GM12874 (cell line): ENCODE measurements at regions not wholly inside any gene's neighbourhood (a gene's known extent, or its start where the extent isn't known, plus 50 kb on each side); places are given as distances from the start of the nearest gene placed in this dataset.

Experiments used
- TF ChIP-seq, protein P1 (sequence below): IDR thresholded peaks from 2 replicates; pipeline ENCODE4 v1.5.1; 2011; ENCODE audit warnings: low read depth, mild to moderate bottlenecking, control low read depth, low read length, moderate library complexity; ENCODE audit not compliant: insufficient read depth

DNA sequence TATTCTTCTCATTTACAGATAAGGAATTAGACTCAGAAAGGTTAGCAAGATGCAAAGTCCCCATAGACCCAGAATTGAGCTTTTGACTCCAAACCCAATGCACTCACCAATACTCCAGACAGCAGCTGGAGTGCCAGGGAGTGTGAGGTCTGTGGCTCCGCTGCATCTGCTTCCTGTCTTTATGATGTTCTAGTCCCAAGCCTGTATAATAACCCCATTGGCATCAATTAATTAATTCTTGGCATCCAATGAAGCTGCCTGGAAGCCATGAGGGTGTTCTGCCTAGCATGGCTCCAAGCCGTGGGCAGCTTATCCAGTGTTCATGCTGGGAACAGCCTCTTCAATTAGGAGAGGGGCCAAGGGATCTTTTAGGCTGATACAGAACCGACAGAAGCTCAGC, 188.7 kb downstream of the GIPC2 start:
- TF ChIP-seq, protein P1, sequence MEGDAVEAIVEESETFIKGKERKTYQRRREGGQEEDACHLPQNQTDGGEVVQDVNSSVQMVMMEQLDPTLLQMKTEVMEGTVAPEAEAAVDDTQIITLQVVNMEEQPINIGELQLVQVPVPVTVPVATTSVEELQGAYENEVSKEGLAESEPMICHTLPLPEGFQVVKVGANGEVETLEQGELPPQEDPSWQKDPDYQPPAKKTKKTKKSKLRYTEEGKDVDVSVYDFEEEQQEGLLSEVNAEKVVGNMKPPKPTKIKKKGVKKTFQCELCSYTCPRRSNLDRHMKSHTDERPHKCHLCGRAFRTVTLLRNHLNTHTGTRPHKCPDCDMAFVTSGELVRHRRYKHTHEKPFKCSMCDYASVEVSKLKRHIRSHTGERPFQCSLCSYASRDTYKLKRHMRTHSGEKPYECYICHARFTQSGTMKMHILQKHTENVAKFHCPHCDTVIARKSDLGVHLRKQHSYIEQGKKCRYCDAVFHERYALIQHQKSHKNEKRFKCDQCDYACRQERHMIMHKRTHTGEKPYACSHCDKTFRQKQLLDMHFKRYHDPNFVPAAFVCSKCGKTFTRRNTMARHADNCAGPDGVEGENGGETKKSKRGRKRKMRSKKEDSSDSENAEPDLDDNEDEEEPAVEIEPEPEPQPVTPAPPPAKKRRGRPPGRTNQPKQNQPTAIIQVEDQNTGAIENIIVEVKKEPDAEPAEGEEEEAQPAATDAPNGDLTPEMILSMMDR = no peak

DNA sequence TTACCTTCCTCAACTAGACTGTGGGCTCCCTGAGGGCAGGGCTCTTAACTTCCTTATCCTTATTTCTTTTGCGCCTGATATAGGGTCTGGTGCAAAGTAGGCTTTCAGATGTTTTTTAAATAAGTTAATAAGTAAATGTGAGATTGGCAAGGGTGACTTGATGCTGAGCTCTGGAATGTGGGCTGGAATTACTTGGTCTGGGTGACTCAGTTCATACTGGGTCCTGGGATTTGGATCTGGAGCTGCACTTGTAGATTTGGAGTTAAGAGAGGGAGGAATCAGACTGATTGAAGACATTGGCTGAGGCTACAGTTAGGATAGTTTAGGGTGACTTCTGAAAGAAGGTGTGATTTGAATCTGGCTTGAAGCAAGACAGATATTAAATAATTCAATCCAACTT, 190.9 kb downstream of the GIPC2 start:
- TF ChIP-seq, protein P1 = no peak

DNA sequence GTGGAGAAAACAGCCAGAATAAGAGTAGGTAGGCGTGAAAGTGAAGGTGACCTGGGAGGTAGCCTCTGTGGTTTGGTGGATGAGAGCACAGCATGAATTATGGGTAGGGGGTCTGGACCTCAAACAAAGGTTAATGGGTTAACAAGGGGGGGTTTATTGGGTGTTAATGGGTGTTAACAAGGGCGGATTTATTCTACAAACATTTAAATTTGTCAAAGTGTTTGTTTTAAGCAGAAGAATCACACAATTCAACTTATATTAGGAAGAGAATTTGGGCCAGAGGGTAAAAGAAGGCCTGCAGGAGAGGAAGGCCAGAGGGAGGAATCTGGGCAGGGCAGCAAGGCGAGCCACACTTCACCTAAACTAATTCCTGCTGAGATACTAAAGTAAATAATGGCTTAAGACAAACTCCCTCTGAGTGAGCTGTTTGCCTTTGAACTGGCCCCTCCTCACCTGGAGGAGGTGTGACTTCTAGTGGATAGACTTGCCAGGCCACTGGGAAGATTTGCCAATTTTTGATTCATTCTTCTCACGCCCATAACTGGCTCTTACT, 191.7 kb downstream of the GIPC2 start:
- TF ChIP-seq, protein P1 = no peak

DNA sequence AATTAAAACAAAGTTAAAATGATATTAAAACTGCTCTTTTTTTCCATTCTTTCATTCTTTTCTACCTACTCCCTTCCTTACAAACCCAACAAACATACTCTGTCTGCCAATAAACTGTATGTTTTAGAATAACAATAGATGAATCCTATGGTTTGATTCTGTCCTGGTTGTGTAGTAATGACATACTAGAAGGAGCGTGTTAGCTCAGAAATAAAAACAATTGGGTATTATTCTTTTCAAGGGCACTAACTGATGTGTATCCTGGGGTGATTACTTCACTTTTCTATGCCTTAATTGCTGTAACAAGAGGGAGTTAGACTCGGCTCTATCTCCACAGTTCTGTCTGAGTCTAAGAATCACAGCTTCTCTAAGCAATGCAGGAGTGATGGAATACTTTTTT, 194.4 kb downstream of the GIPC2 start:
- TF ChIP-seq, protein P1 = no peak

DNA sequence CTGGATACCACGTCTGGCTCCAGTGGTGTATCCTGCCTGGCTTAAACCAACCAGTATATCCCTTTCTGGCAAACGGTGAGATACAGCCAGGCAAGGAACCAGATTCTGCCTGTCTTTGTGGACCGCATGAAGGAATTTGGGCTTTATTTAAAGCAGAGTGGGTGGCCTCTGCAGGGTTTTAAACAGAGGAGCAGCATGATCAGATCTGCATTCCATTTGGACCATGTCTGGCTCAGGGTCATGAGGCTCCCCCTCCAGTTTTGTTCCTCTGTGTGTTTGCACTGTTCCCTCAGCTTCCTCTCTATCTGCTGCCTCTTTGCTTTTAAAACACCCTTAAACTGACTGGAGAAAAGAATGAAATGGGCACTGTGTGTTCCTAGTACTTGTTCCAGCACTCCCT, 195.0 kb downstream of the GIPC2 start:
- TF ChIP-seq, protein P1 = no peak

DNA sequence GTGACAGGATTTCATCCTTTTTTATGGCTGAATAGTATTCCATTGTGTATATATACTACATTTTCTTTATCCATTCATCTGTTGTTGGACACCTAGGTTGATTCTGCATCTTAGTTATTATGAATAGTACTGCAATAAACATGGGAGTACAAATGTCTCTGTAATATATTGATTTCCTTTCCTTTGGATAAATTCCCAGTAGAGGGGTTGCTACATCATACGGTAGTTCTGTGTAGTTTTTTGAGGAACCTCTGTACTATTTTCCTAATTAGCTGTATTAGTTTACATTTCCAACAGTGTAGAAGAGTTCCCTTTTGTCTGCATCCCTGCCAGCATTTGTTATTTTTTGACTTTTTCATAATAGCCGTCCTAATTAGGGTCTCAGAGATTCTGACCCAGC, 201.3 kb downstream of the GIPC2 start:
- TF ChIP-seq, protein P1 = no peak

DNA sequence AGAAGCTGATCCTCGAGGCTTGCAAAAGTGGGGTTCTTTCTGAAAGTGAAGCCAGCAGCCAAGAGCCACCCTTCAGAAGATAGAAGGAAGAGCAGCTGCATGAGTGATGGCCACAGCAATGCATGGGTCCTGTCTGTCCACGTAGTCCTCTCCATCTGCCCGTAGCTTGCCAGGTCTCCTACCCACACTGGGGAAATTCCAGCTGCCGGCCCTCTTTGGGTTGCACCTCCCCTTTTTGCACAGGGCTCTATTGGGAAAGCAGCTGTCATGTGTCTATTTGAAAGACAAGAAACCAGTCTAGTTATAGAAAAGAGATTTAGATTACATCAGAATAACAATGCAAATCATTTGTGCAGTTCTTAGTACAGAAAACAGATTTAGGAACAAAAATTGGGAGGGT, 204.4 kb downstream of the GIPC2 start:
- TF ChIP-seq, protein P1 = no peak
